ENCODE measurements at regions not wholly inside any gene's neighbourhood (a gene's known extent, or its start where the extent isn't known, plus 50 kb on each side); places are given as distances from the start of the nearest gene placed in this dataset.

DNA sequence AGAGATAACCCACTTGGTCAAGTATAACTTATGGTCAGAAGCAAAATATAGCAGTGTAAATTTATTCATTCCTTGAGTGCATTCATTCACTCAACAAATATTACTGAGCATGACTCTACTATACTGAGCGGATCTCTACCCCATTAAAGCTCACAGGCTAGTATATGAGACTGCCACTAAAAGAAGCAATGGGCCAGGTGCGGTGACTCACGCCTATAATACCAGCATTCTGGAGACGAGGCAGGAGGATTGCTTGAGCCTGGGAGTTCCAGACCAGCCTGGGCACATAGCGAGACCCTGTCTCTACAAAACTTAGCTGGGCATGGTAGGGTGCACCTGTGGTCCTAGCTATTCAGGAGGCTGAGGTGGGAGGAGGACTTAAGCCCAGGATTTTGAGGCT lies 197.6 kb upstream of the BLID start:
- DNase-seq (ENCODE audit: low spot score in 2 of 2), result no peak
- intact Hi-C loops (cut with DNase I; ENCODE audit: low total_unique reads), result no loop called here
- TF ChIP-seq, protein P1, sequence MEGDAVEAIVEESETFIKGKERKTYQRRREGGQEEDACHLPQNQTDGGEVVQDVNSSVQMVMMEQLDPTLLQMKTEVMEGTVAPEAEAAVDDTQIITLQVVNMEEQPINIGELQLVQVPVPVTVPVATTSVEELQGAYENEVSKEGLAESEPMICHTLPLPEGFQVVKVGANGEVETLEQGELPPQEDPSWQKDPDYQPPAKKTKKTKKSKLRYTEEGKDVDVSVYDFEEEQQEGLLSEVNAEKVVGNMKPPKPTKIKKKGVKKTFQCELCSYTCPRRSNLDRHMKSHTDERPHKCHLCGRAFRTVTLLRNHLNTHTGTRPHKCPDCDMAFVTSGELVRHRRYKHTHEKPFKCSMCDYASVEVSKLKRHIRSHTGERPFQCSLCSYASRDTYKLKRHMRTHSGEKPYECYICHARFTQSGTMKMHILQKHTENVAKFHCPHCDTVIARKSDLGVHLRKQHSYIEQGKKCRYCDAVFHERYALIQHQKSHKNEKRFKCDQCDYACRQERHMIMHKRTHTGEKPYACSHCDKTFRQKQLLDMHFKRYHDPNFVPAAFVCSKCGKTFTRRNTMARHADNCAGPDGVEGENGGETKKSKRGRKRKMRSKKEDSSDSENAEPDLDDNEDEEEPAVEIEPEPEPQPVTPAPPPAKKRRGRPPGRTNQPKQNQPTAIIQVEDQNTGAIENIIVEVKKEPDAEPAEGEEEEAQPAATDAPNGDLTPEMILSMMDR (IDR thresholded peaks at IDR 0.05), result no peak
- no peak for TF ChIP-seq POLR2A (IDR thresholded peaks at IDR 0.05)
- H3K4me3 ChIP-seq (ENCODE audit: low read depth, poor library complexity, severe bottlenecking), result no peak overlapping the region
- 83 to 94% methylated on average over 5 of the region's 5 CpGs for WGBS, 2 donors

DNA sequence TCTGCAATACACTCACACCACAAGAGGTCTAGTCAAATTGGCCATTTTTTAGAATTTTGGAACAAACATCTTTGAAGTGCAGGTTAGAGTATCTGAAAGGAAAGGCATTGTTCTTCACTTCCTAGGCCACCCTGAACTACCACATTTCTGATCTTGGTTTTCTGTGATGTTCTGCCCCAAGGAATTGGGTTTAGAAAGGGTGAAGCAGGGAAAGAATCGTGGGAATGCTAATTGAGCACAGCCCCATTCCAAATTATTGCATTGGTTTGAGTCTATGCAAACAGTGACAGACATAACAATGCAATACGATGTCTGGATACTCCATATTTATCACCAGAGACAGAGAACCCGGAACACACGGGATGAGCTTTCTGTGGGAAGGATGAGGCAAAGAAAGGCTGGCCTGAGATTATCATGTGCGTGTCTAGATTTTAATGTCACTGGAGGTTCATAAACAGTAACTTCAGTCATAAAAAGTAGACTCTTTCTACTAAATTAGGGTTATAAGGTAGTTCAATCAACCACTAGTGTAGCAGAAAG lies 195.3 kb upstream of the BLID start:
- no peak for DNase-seq (ENCODE audit: low spot score in 2 of 2)
- intact Hi-C loops (cut with DNase I; ENCODE audit: low total_unique reads), result no loop called here
- 85 to 86% methylated on average over 5 of the region's 5 CpGs for WGBS, 2 donors
- TF ChIP-seq POLR2A (IDR thresholded peaks at IDR 0.05), result no peak
- TF ChIP-seq, protein P1 (IDR thresholded peaks at IDR 0.05), result no peak
- no peak overlapping the region for H3K4me3 ChIP-seq (ENCODE audit: low read depth, poor library complexity, severe bottlenecking)

DNA sequence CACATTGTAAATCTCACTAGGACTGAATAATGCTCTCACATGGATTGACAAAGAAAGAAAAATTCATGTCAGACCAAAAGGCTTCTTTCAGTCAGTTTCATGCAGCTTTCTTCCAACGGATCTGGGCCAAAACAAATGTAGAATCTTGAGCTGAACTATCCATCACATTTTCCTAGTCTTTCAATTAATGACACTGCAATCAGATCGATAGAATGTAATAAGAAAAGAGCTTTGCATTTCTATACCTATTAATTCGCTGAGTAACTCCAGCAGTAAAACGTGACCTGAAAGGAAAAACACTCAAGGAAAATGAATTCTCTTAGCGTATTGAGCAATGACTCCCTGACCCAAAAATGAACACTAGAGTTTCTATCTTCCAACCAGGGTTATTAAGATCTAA lies 194.8 kb upstream of the BLID start:
- 60 to 63% methylated on average over 5 of the region's 5 CpGs for WGBS, 2 donors
- intact Hi-C loops (cut with DNase I; ENCODE audit: low total_unique reads), result no loop called here
- TF ChIP-seq, protein P1 (IDR thresholded peaks at IDR 0.05), result no peak
- no peak for TF ChIP-seq POLR2A (IDR thresholded peaks at IDR 0.05)
- DNase-seq (ENCODE audit: low spot score in 2 of 2), result no peak
- H3K4me3 ChIP-seq (ENCODE audit: low read depth, poor library complexity, severe bottlenecking), result no peak overlapping the region

DNA sequence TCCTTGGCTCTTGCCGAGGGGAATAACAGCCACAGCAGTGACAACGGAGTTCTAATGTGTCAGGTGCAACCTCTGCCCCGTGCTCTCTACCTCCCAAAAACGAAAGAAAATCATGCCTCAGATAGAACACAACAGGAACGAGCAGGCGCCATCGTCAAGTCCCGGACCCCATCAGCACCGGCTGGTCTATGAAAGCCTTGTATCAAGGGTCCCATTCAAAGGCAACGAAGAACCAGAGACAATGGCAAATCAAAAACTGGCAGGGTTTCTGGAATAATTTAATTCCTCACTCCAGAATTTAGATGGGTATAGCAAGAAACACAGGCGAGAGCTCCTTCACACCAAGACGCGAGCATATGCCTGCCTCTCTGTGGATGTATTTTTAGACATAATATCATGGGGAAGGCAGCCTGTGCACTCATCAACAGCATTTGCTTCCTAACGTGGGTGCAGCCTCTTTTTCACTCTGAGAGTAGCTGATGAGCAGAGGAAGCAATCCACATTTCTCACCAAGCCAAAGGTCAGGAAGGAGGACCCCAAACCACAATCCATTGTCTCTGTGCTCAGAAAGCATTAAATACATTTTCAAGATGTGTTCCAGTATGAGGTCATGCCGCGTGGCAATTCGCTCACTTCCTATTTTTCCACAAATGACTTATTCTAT lies 193.4 kb upstream of the BLID start:
- WGBS, 2 donors, result 70 to 78% methylated on average over 17 of the region's 17 CpGs
- no peak overlapping the region for H3K4me3 ChIP-seq (ENCODE audit: low read depth, poor library complexity, severe bottlenecking)
- no peak for DNase-seq (ENCODE audit: low spot score in 2 of 2)
- intact Hi-C loops (cut with DNase I; ENCODE audit: low total_unique reads), result no loop called here
- TF ChIP-seq, protein P1 (IDR thresholded peaks at IDR 0.05), result no peak
- TF ChIP-seq POLR2A (IDR thresholded peaks at IDR 0.05), result no peak

DNA sequence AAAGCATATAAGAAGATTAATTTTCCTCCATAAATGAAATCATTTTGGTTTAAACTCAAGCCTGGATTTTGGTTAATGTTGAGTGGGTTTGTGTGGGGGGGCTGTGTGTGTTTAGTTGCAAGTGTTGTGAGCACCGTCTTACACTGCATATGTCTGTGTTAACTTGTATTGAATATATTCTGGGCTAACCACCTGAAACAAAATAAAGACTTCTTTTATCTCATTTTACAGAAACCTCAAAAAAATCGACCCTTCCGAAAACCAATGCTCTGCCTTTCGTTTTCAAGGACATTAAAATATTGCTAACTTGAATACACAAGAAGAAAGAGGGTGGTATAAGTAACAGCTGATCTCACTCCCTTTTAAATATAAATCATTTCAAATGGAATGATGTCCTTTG lies 192.2 kb upstream of the BLID start:
- TF ChIP-seq POLR2A (IDR thresholded peaks at IDR 0.05), result no peak
- TF ChIP-seq, protein P1 (IDR thresholded peaks at IDR 0.05), result no peak

More for the DNA sequence above, 192.2 kb upstream of the BLID start:
- no peak for DNase-seq (ENCODE audit: low spot score in 2 of 2)
- WGBS, 2 donors, result 84 to 90% methylated on average over 4 of the region's 4 CpGs
- intact Hi-C loops (cut with DNase I; ENCODE audit: low total_unique reads), result no loop called here
- H3K4me3 ChIP-seq (ENCODE audit: low read depth, poor library complexity, severe bottlenecking), result no peak overlapping the region
